Endodermal cell (in vitro differentiated cells): ENCODE measurements at regions not wholly inside any gene's neighbourhood (a gene's known extent, or its start where the extent isn't known, plus 50 kb on each side); places are given as distances from the start of the nearest gene placed in this dataset.

Experiments used
- DNase-seq: peaks from one replicate; pipeline ENCODE4 v3.0.0-alpha.2; 2017
- H3K27ac ChIP-seq: 2 replicates; pipeline ENCODE4 v1.5.1; 2013; ENCODE audit warnings: mild to moderate bottlenecking, low read depth, low read length, moderate library complexity
- H3K27me3 ChIP-seq: 2 replicates; pipeline ENCODE4 v1.6.1; 2013; ENCODE audit warnings: mild to moderate bottlenecking, low read length, moderate library complexity; ENCODE audit not compliant: insufficient read depth, control insufficient read depth, poor library complexity, severe bottlenecking
- H3K36me3 ChIP-seq: 2 replicates; pipeline ENCODE4 v1.7.0; 2013; ENCODE audit warnings: mild to moderate bottlenecking, low read length, moderate library complexity; ENCODE audit not compliant: control insufficient read depth, insufficient read depth
- H3K4me1 ChIP-seq: one replicate; pipeline ENCODE4 v1.7.0; 2013; ENCODE audit warnings: low read length; ENCODE audit not compliant: control insufficient read depth, insufficient read depth
- H3K4me3 ChIP-seq: 2 replicates; pipeline ENCODE4 v1.5.1; 2013; ENCODE audit warnings: mild to moderate bottlenecking, low read length, moderate library complexity
- H3K9ac ChIP-seq: 2 replicates; pipeline ENCODE4 v1.6.1; 2013; ENCODE audit warnings: mild to moderate bottlenecking, low read length, moderate library complexity; ENCODE audit not compliant: poor library complexity, severe bottlenecking; ENCODE audit errors: extremely low read depth
- H3K9me3 ChIP-seq: 2 replicates; pipeline ENCODE4 v1.6.1; 2013; ENCODE audit warnings: mild to moderate bottlenecking, low read length, moderate library complexity; ENCODE audit not compliant: control insufficient read depth
- H3K27ac Mint-ChIP-seq: 2 replicates; pipeline ENCODE4 v1.8.0; 2020; ENCODE audit warnings: mixed read lengths
- H3K27me3 Mint-ChIP-seq: 2 replicates; pipeline ENCODE4 v1.8.0; 2021; ENCODE audit warnings: mild to moderate bottlenecking, mixed read lengths; ENCODE audit not compliant: insufficient read depth
- H3K36me3 Mint-ChIP-seq: 2 replicates; pipeline ENCODE4 v1.8.0; 2020; ENCODE audit warnings: low read depth, mixed read lengths
- H3K4me1 Mint-ChIP-seq: 2 replicates; pipeline ENCODE4 v1.8.0; 2020; ENCODE audit warnings: mixed read lengths
- H3K4me3 Mint-ChIP-seq: 2 replicates; pipeline ENCODE4 v1.8.0; 2020; ENCODE audit warnings: mild to moderate bottlenecking, moderate library complexity, mixed read lengths
- H3K9me3 Mint-ChIP-seq: 2 replicates; pipeline ENCODE4 v1.8.0; 2020; ENCODE audit warnings: mild to moderate bottlenecking, mixed read lengths
- TF ChIP-seq, protein P1 (sequence below): fragments of 200-600 bp; sonication (generic); conservative IDR thresholded peaks from 2 replicates; pipeline ENCODE4 v1.5.0; 2021; ENCODE audit warnings: antibody characterized with exemption, mild to moderate bottlenecking

DNA sequence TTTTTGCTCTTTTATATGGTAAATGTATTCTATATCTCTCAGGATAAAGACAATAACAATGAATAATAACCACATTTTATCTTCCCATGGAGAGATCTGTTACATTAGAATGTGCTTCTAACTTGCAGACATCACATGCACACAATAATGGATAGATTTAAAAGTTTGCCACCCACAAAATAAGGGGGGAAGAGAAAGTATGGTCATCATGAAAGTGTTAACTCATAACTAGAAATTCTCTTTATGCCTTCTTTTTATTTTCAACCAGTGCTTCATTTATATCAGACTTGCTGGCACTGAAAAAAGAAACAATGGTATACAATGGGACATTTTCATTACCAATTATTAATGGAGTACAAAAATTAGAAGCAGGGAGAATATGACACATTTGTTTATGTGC, 470.0 kb downstream of the FAT4 start:
- no peaks in the 10 kb centered on the region for H3K9me3 Mint-ChIP-seq
- H3K4me1 Mint-ChIP-seq = peaks cover 11% of the 10 kb centered on the region
- DNase-seq = no peak

GRCh38 chr4:125787707-125788106, 473.0 kb downstream of the FAT4 start:
- H3K27me3 ChIP-seq = no peaks in the 10 kb centered on the region
- H3K9ac ChIP-seq = no peak overlapping the region
- H3K4me3 ChIP-seq = no peak overlapping the region
- no peak for DNase-seq
- H3K27ac ChIP-seq = no peak overlapping the region
- Mint-ChIP-seq H3K9me3 (no peaks in the 10 kb centered on the region), H3K27ac (no peak overlapping the region), H3K27me3 (no peaks in the 10 kb centered on the region), H3K4me3 (no peak overlapping the region), H3K4me1 (peaks cover 13% of the 10 kb centered on the region), H3K36me3 (no peaks in the 10 kb centered on the region)
- no peaks in the 10 kb centered on the region for H3K9me3 ChIP-seq
- no peaks in the 10 kb centered on the region for H3K4me1 ChIP-seq
- TF ChIP-seq, protein P1, sequence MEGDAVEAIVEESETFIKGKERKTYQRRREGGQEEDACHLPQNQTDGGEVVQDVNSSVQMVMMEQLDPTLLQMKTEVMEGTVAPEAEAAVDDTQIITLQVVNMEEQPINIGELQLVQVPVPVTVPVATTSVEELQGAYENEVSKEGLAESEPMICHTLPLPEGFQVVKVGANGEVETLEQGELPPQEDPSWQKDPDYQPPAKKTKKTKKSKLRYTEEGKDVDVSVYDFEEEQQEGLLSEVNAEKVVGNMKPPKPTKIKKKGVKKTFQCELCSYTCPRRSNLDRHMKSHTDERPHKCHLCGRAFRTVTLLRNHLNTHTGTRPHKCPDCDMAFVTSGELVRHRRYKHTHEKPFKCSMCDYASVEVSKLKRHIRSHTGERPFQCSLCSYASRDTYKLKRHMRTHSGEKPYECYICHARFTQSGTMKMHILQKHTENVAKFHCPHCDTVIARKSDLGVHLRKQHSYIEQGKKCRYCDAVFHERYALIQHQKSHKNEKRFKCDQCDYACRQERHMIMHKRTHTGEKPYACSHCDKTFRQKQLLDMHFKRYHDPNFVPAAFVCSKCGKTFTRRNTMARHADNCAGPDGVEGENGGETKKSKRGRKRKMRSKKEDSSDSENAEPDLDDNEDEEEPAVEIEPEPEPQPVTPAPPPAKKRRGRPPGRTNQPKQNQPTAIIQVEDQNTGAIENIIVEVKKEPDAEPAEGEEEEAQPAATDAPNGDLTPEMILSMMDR = peak; percentile 29
- no peaks in the 10 kb centered on the region for H3K36me3 ChIP-seq

More for the DNA sequence above, 470.0 kb downstream of the FAT4 start:
- H3K4me3 ChIP-seq = no peak overlapping the region
- no peaks in the 10 kb centered on the region for H3K27me3 ChIP-seq
- H3K27ac ChIP-seq = no peak overlapping the region
- H3K36me3 ChIP-seq = no peaks in the 10 kb centered on the region
- TF ChIP-seq, protein P1 = no peak
- H3K27me3 Mint-ChIP-seq = no peaks in the 10 kb centered on the region
- no peak overlapping the region for H3K9ac ChIP-seq
- H3K36me3 Mint-ChIP-seq = no peaks in the 10 kb centered on the region
- no peaks in the 10 kb centered on the region for H3K9me3 ChIP-seq
- H3K4me1 ChIP-seq = no peaks in the 10 kb centered on the region
- H3K4me3 Mint-ChIP-seq = no peak overlapping the region
- H3K27ac Mint-ChIP-seq = no peak overlapping the region

GRCh38 chr4:125789023-125789422, 474.3 kb downstream of the FAT4 start:
- H3K9me3 ChIP-seq = no peaks in the 10 kb centered on the region
- H3K4me3 ChIP-seq = no peak overlapping the region
- H3K27me3 ChIP-seq = no peaks in the 10 kb centered on the region
- no peak for DNase-seq
- no peak overlapping the region for H3K27ac ChIP-seq
- no peak overlapping the region for H3K9ac ChIP-seq
- Mint-ChIP-seq H3K4me1 (peaks cover 13% of the 10 kb centered on the region), H3K4me3 (no peak overlapping the region), H3K27me3 (no peaks in the 10 kb centered on the region), H3K36me3 (no peaks in the 10 kb centered on the region), H3K27ac (no peak overlapping the region), H3K9me3 (no peaks in the 10 kb centered on the region)
- no peaks in the 10 kb centered on the region for H3K4me1 ChIP-seq
- H3K36me3 ChIP-seq = no peaks in the 10 kb centered on the region
- TF ChIP-seq, protein P1 = no peak
